H1 (cell line): ENCODE measurements at regions not wholly inside any gene's neighbourhood (a gene's known extent, or its start where the extent isn't known, plus 50 kb on each side); places are given as distances from the start of the nearest gene placed in this dataset.

ENCODE experiments used
- CTCF ChIA-PET: fragments of 300-600 bp; sonication (Branson Sonifier 250); formaldehyde crosslinking; loops from one replicate; lab custom pipeline; 2021; ENCODE audit not compliant: partially characterized antibody; lab: Charles Lee
- POLR2A ChIA-PET: fragments of 300-600 bp; sonication (Branson Sonifier 250); formaldehyde crosslinking; loops from one replicate; lab custom pipeline; 2021; ENCODE audit warnings: inconsistent platforms; ENCODE audit not compliant: partially characterized antibody; lab: Charles Lee
- DNase-seq, 2 experiments: peaks; one replicate each; pipeline versions ENCODE4 v3.0.0 to v3.0.0-alpha.2; 2010 to 2022; ENCODE audit warnings: low spot score in 2 of 2, low read depth in 1 of 2, mixed read lengths in 1 of 2
- FAIRE-seq: peaks from 2 replicates; lab custom pipeline; 2011; peaks lifted over from hg19 to GRCh38; lab: Jason Lieb, UNC
- H2AFZ ChIP-seq: 2 replicates; pipeline ENCODE4 v1.8.1; 2012; ENCODE audit warnings: low read length, inconsistent platforms
- H2AK5ac ChIP-seq: 2 replicates; pipeline ENCODE4 v1.6.1; 2013; ENCODE audit warnings: low read depth, low read length
- H2BK120ac ChIP-seq: replicated peaks from 2 replicates; pipeline ENCODE3; 2013; ENCODE audit warnings: low read depth, low read length, inconsistent platforms
- H2BK12ac ChIP-seq: 2 replicates; pipeline ENCODE4 v1.6.1; 2013; ENCODE audit warnings: low read depth, low read length
- H2BK15ac ChIP-seq: 2 replicates; pipeline ENCODE4 v1.6.1; 2013; ENCODE audit warnings: low read length
- H2BK20ac ChIP-seq: 2 replicates; pipeline ENCODE4 v1.6.1; 2013; ENCODE audit warnings: low read length
- H2BK5ac ChIP-seq: 2 replicates; pipeline ENCODE4 v1.6.1; 2013; ENCODE audit warnings: low read depth, low read length
- H3K14ac ChIP-seq: 2 replicates; pipeline ENCODE4 v1.6.1; 2013; ENCODE audit warnings: inconsistent platforms; ENCODE audit not compliant: insufficient read length
- H3K18ac ChIP-seq: 2 replicates; pipeline ENCODE4 v1.6.1; 2013; ENCODE audit warnings: low read length; ENCODE audit errors: extremely low read depth
- H3K23ac ChIP-seq: 2 replicates; pipeline ENCODE4 v1.6.1; 2013; ENCODE audit warnings: inconsistent platforms; ENCODE audit not compliant: insufficient read length
- H3K23me2 ChIP-seq: 2 replicates; pipeline ENCODE4 v1.6.1; 2013; ENCODE audit warnings: low read depth, low read length
- H3K27ac ChIP-seq: 2 replicates; pipeline ENCODE4 v1.6.1; 2011; ENCODE audit warnings: low read depth, low read length, inconsistent platforms
- H3K27me3 ChIP-seq, 4 experiments: replicated peaks in 1 of 4; 1 replicate in 1 of 4; 2 replicates in 3 of 4; pipeline versions ENCODE4 v1.6.1 to v1.8.1; 2011 to 2013; ENCODE audit warnings: low read length in 3 of 4, mild to moderate bottlenecking in 3 of 4, inconsistent platforms in 2 of 4, mixed read lengths in 2 of 4, moderate library complexity in 1 of 4; ENCODE audit not compliant: control insufficient read depth in 3 of 4, insufficient read depth in 3 of 4; ENCODE audit errors: extremely low read depth in 1 of 4
- H3K36me3 ChIP-seq, 4 experiments: 2 replicates each; pipeline versions ENCODE4 v1.6.1 to v1.8.1; 2011 to 2013; ENCODE audit warnings: mild to moderate bottlenecking in 4 of 4, low read length in 3 of 4, moderate library complexity in 2 of 4, control low read depth in 1 of 4, inconsistent platforms in 1 of 4; ENCODE audit not compliant: insufficient read depth in 4 of 4, control insufficient read depth in 2 of 4
- H3K4ac ChIP-seq: replicated peaks from 2 replicates; pipeline ENCODE3; 2013; ENCODE audit warnings: low read length, low read depth, mixed read lengths, inconsistent platforms; ENCODE audit not compliant: insufficient read length
- H3K4me1 ChIP-seq, 4 experiments: replicated peaks in 1 of 4; 1 replicate in 1 of 4; 2 replicates in 3 of 4; pipeline versions ENCODE4 v1.6.1 to v1.8.1; 2011 to 2013; ENCODE audit warnings: low read length in 3 of 4, inconsistent platforms in 2 of 4, mixed read lengths in 1 of 4; ENCODE audit not compliant: insufficient read depth in 4 of 4, control insufficient read depth in 3 of 4
- H3K4me2 ChIP-seq, 2 experiments: 2 replicates each; pipeline versions ENCODE4 v1.6.1 to v1.8.1; 2011 to 2013; ENCODE audit warnings: low read depth in 2 of 2, low read length in 2 of 2, control low read depth in 1 of 2, inconsistent platforms in 1 of 2, mild to moderate bottlenecking in 1 of 2; ENCODE audit not compliant: insufficient read depth in 1 of 2
- H3K4me3 ChIP-seq, 4 experiments: fragments of 200-600, 300-600 bp in 1 of 4; sonication (generic), shearing (Covaris generic), sonication (Bioruptor Twin) in 1 of 4; 2 replicates each; pipeline versions ENCODE4 v1.5.1 to v1.8.1; 2011 to 2016; ENCODE audit warnings: low read length in 4 of 4, low read depth in 3 of 4, control low read depth in 2 of 4, inconsistent platforms in 2 of 4, mild to moderate bottlenecking in 2 of 4, mixed read lengths in 1 of 4, moderate library complexity in 1 of 4; ENCODE audit not compliant: insufficient read depth in 2 of 4; ENCODE audit errors: extremely low read depth in 1 of 4
- H3K56ac ChIP-seq: replicated peaks from 2 replicates; pipeline ENCODE3; 2013; ENCODE audit warnings: low read depth, mild to moderate bottlenecking, mixed read lengths, low read length, inconsistent platforms; ENCODE audit not compliant: insufficient read length
- H3K79me1 ChIP-seq: 2 replicates; pipeline ENCODE4 v1.6.1; 2013; ENCODE audit warnings: low read depth, low read length, control low read depth
- H3K79me2 ChIP-seq, 2 experiments: 2 replicates each; pipeline versions ENCODE4 v1.6.1 to v1.8.1; 2012 to 2013; ENCODE audit warnings: low read length in 2 of 2, mild to moderate bottlenecking in 2 of 2, inconsistent platforms in 1 of 2; ENCODE audit not compliant: insufficient read depth in 2 of 2, control insufficient read depth in 1 of 2
- H3K9ac ChIP-seq, 4 experiments: replicated peaks in 1 of 4; 1 replicate in 1 of 4; 2 replicates in 3 of 4; pipeline versions ENCODE4 v1.6.1 to v1.8.1; 2011 to 2013; ENCODE audit warnings: low read depth in 3 of 4, low read length in 3 of 4, control low read depth in 2 of 4, mild to moderate bottlenecking in 2 of 4, moderate library complexity in 2 of 4, inconsistent platforms in 1 of 4; ENCODE audit errors: extremely low read depth in 1 of 4
- H3K9me3 ChIP-seq, 2 experiments: 2 replicates each; pipeline versions ENCODE4 v1.6.1 to v1.8.1; 2012 to 2013; ENCODE audit warnings: mild to moderate bottlenecking in 2 of 2, moderate library complexity in 2 of 2, control low read depth in 1 of 2, inconsistent platforms in 1 of 2, low read depth in 1 of 2, low read length in 1 of 2, mixed read lengths in 1 of 2; ENCODE audit not compliant: insufficient read depth in 2 of 2
- H4K20me1 ChIP-seq, 2 experiments: replicated peaks in 1 of 2; 2 replicates each; pipeline versions ENCODE3 to v1.8.1; 2011 to 2013; ENCODE audit warnings: inconsistent platforms in 2 of 2, low read length in 2 of 2, mild to moderate bottlenecking in 1 of 2; ENCODE audit not compliant: insufficient read depth in 2 of 2, control insufficient read depth in 1 of 2
- H4K5ac ChIP-seq: 2 replicates; pipeline ENCODE4 v1.6.1; 2013; ENCODE audit warnings: low read length, low read depth, mixed read lengths, inconsistent platforms; ENCODE audit not compliant: insufficient read length
- H4K8ac ChIP-seq: 2 replicates; pipeline ENCODE4 v1.8.0; 2013; ENCODE audit warnings: mild to moderate bottlenecking, moderate library complexity, low read length, inconsistent platforms; ENCODE audit not compliant: insufficient read depth; ENCODE audit errors: extremely low read depth
- H4K91ac ChIP-seq: replicated peaks from 2 replicates; pipeline ENCODE3; 2013; ENCODE audit warnings: low read length, mixed read lengths, inconsistent platforms; ENCODE audit not compliant: insufficient read length
- ASH2L ChIP-seq: fragments of 200-600, 300-600 bp; sonication (generic); IDR thresholded peaks from one replicate; pipeline ENCODE4 v1.7.1; 2017; ENCODE audit warnings: low read length
- EP300 ChIP-seq, 2 experiments: IDR thresholded peaks; 1 replicate in 1 of 2; 2 replicates in 1 of 2; pipeline ENCODE4 v1.6.1; 2011 to 2012; ENCODE audit warnings: low read depth in 2 of 2, low read length in 2 of 2, mild to moderate bottlenecking in 2 of 2, borderline replicate concordance in 1 of 2, inconsistent platforms in 1 of 2, moderate library complexity in 1 of 2
- MAFK ChIP-seq: IDR thresholded peaks from 2 replicates; pipeline ENCODE4 v1.6.1; 2012; ENCODE audit warnings: low read depth, mild to moderate bottlenecking, improper control_type of control experiment, low read length
- NRF1 ChIP-seq: IDR thresholded peaks from 2 replicates; pipeline ENCODE4 v1.6.1; 2011; ENCODE audit warnings: mild to moderate bottlenecking, low read depth, low read length, improper control_type of control experiment
- RFX5 ChIP-seq: IDR thresholded peaks from 2 replicates; pipeline ENCODE4 v1.6.1; 2011; ENCODE audit warnings: low read depth, low read length, improper control_type of control experiment, borderline replicate concordance
- SAP30 ChIP-seq: fragments of 300-600 bp; sonication (generic); IDR thresholded peaks from 2 replicates; pipeline ENCODE4 v1.7.1; 2012; ENCODE audit warnings: low read length, moderate library complexity, mild to moderate bottlenecking, inconsistent platforms; ENCODE audit not compliant: insufficient read depth, insufficient replicate concordance
- SIN3A ChIP-seq, 2 experiments: IDR thresholded peaks in 1 of 2; conservative IDR thresholded peaks in 1 of 2; 2 replicates each; pipeline ENCODE4 v1.6.1; 2011 to 2012; ENCODE audit warnings: low read length in 2 of 2, improper control_type of control experiment in 1 of 2, low read depth in 1 of 2, mild to moderate bottlenecking in 1 of 2
- TAF1 ChIP-seq: IDR thresholded peaks from 2 replicates; pipeline ENCODE4 v1.6.1; 2011; ENCODE audit warnings: mild to moderate bottlenecking, low read depth, low read length
- TAF7 ChIP-seq: optimal IDR thresholded peaks from 2 replicates; pipeline ENCODE3; 2011; ENCODE audit warnings: low read depth, mild to moderate bottlenecking, inconsistent platforms, low read length, moderate library complexity, borderline replicate concordance
- WGBS, 2 experiments: shearing (Covaris generic) in 1 of 2; methylation state at CpG; one replicate each; pipeline versions ENCODE4 v1.1.6 to v1.1.7; 2013 to 2015; ENCODE audit warnings: low lambda C conversion rate in 2 of 2, mixed read lengths in 2 of 2, inconsistent platforms in 1 of 2, low coverage in 1 of 2, missing lambda C conversion rate in 1 of 2; ENCODE audit not compliant: insufficient replicate concordance in 2 of 2, insufficient coverage in 1 of 2, insufficient read length in 1 of 2; ENCODE audit errors: extremely low coverage in 1 of 2, missing lambda C conversion rate in 1 of 2; 5-methylcytosine and 5-hydroxymethylcytosine counted together

DNA sequence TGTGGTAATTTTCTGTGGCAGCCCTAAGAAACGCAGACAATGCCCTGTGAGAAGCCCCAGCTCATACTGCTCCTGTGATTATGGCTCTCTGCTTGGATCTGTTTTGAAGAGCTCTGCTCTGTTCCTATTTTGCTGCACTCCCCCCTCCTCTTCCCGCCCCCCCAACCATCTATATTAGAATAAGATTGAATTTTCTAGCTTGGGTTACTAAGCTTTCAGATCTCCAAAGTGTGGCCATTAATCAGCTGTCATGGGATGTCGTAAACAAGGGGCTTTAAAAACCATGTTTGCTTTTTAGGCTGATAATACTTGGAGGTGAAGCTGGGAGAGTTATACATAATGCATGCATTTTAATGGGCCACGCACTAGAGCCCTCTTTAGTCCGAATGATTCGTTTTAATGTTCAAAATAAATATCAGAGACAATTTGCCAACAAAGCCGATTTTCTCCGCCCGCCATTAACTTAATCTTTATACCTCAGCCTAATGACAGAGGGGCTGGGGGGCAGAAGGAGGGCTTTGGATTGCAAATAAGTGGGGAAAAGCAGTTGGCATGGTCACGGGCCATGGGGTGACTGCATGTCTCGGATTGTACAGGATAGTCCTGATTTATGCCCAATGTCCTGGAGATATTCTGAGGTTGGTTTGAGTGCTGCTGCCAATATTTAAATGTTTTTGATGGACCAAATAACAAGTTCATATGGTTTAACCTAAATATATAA is 165.5 kb downstream of the RPS24 start:
- Histone ChIP-seq H3K4me1 (peaks cover 0 to 7% (median 3%) of the 10 kb centered on the region in 4 experiments; a peak in 3 of 7 replicates), H2BK5ac (no peak overlapping the region), H3K36me3 (no peaks in the 10 kb centered on the region; a peak in 1 of 8 replicates), H3K14ac (no peak overlapping the region), H2BK15ac (no peak overlapping the region), H3K79me2 (no peaks in the 10 kb centered on the region), H4K20me1 (peaks cover 0 to 2% of the 10 kb centered on the region in 2 experiments), H4K5ac (no peak overlapping the region), H4K91ac (no peak overlapping the region), H2BK12ac (no peak overlapping the region), H3K27ac (no peak overlapping the region), H3K23ac (no peak overlapping the region), H3K4ac (no peak overlapping the region), H3K4me2 (no peak overlapping the region), H2BK120ac (no peak overlapping the region), H2AFZ (no peak overlapping the region), H3K56ac (no peak overlapping the region), H2AK5ac (no peak overlapping the region), H3K9ac (no peak overlapping the region), H3K4me3 (no peak overlapping the region), H3K23me2 (peaks cover 4% of the 10 kb centered on the region; the same call in 1 of the 2 replicates), H3K9me3 (no peaks in the 10 kb centered on the region), H2BK20ac (no peak overlapping the region), H3K18ac (no peak overlapping the region), H3K79me1 (no peaks in the 10 kb centered on the region), H4K8ac (no peak overlapping the region), H3K27me3 (no peaks in the 10 kb centered on the region; a peak in 1 of 7 replicates)
- TF ChIP-seq EP300 (IDR thresholded peaks at IDR 0.05; ENCODE audit: borderline replicate concordance in 1 of 2, low read depth in 2 of 2, low read length in 2 of 2) (no peak), SAP30 (no peak), TAF7 (no peak), ASH2L (no peak), SIN3A (conservative IDR thresholded peaks at IDR 0.05 in 1 of 2, IDR thresholded peaks at IDR 0.05 in 1 of 2; ENCODE audit: low read depth in 1 of 2, low read length in 2 of 2) (no peak), MAFK (no peak), TAF1 (no peak), RFX5 (no peak), NRF1 (no peak)
- ChIA-PET POLR2A (interaction anchor here (1.1 kb wide), 1 partner anchor 165 kb away, joined by 3 read pairs; no protein-coding TSS in a partner anchor), CTCF (interaction anchor here (0.6 to 1.3 kb wide), 4 partner anchors 10 to 152 kb away, joined by 3 to 5 read pairs (median 4); no protein-coding TSS in a partner anchor)
- FAIRE-seq (no peak), DNase-seq (no peak)
- 80% methylated on average over 11 of the region's 11 CpGs; no CpG with 5 or more reads in 1 of the 2 experiments for WGBS, 2 experiments
